ENCODE measurements at regions not wholly inside any gene's neighbourhood (a gene's known extent, or its start where the extent isn't known, plus 50 kb on each side); places are given as distances from the start of the nearest gene placed in this dataset.

DNA sequence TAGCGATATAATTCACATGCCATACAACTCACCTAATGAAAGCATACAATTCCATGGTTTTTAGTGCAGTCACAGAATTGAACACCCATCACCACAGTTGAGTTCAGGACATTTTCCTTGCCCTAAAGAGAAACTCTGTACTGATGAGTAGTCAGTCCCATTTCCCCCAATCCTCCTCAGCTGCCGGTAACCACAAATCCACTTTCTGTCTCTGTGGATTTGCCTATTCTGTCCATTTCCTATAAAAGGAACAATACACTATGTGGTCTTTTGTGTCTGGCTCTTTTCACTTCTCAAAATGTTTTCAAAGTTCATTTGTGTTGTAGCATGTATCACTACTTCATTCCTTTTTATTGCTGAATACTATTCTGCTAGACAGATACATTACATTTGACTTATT is 67.9 kb upstream of the TGM3 start:
- no peak for TF ChIP-seq POLR2AphosphoS5 (IDR thresholded peaks at IDR 0.05; ENCODE audit: low read depth, low read length)
- TF ChIP-seq TAF1 (IDR thresholded peaks at IDR 0.05; ENCODE audit: borderline replicate concordance, insufficient read depth, low read length): no peak
- TF ChIP-seq, protein P1, sequence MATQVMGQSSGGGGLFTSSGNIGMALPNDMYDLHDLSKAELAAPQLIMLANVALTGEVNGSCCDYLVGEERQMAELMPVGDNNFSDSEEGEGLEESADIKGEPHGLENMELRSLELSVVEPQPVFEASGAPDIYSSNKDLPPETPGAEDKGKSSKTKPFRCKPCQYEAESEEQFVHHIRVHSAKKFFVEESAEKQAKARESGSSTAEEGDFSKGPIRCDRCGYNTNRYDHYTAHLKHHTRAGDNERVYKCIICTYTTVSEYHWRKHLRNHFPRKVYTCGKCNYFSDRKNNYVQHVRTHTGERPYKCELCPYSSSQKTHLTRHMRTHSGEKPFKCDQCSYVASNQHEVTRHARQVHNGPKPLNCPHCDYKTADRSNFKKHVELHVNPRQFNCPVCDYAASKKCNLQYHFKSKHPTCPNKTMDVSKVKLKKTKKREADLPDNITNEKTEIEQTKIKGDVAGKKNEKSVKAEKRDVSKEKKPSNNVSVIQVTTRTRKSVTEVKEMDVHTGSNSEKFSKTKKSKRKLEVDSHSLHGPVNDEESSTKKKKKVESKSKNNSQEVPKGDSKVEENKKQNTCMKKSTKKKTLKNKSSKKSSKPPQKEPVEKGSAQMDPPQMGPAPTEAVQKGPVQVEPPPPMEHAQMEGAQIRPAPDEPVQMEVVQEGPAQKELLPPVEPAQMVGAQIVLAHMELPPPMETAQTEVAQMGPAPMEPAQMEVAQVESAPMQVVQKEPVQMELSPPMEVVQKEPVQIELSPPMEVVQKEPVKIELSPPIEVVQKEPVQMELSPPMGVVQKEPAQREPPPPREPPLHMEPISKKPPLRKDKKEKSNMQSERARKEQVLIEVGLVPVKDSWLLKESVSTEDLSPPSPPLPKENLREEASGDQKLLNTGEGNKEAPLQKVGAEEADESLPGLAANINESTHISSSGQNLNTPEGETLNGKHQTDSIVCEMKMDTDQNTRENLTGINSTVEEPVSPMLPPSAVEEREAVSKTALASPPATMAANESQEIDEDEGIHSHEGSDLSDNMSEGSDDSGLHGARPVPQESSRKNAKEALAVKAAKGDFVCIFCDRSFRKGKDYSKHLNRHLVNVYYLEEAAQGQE (IDR thresholded peaks at IDR 0.05; ENCODE audit: insufficient read depth in 1 of 2, low read depth in 2 of 2, low read length in 2 of 2): no peak
- TF ChIP-seq FOXP2 (optimal IDR thresholded peaks at IDR 0.05; ENCODE audit: borderline replicate concordance, extremely low read depth, extremely low read length, insufficient read depth): no peak
- no peak for TF ChIP-seq SIN3A (IDR thresholded peaks at IDR 0.05; ENCODE audit: borderline replicate concordance, insufficient read depth, low read length)

DNA sequence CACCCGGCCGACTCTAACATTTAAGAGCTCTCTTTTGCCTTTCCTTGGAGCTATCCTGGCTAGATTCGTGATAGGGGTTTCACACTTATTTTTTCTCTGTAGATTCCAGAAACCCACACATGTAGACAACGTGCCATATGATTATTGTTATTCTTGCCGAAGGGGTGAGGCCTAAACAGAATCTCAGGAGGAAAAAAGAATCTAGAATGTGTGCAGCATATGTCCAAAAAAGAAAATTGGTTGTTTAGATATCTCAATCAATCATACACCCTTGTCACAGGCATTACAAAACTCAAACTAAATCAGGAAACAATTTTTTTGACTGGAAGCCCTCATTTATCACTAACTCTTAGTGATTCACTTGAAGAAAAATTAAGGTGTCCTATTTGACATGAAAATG is 66.9 kb upstream of the TGM3 start:
- TF ChIP-seq TAF1 (IDR thresholded peaks at IDR 0.05; ENCODE audit: borderline replicate concordance, insufficient read depth, low read length) (no peak), FOXP2 (optimal IDR thresholded peaks at IDR 0.05; ENCODE audit: borderline replicate concordance, extremely low read depth, extremely low read length, insufficient read depth) (no peak), SIN3A (IDR thresholded peaks at IDR 0.05; ENCODE audit: borderline replicate concordance, insufficient read depth, low read length) (no peak)

DNA sequence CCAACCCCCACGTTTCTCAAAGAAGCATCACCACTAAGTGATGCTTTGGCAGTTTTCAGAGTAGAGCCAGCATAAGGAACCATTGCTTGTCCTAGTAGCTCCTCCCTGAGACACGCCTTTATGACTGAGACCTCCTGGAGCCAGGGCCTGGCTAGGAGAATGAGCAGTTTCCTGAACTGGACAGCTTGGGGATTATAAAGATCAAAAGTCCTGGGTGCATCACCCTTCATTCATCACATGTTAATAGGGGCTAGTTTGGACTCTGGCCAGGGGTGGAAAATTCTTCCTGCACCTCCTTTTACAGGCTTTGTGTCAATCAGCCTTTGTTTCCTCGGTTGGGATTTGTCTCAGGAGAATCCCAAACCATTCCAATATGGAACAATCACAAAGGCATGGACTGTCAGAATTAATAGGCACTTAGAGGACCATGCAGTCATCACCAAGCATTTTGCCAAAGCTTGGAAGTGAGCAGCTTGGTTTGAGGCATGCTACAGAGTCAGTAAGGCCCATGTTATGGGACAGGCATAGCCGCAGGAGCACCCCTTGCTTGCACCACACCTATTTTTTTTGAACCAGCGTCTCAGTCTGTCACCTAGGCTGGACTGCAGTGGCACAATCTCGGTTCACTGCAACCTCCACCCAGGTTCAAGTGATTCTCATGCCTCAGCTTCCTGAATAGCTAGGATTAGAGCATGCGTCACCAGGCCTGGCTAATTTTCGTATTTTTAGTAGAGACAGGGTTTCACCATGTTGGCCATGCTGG is 64.9 kb upstream of the TGM3 start:
- no peak for TF ChIP-seq SIN3A (IDR thresholded peaks at IDR 0.05; ENCODE audit: borderline replicate concordance, insufficient read depth, low read length)
- TF ChIP-seq, protein P1 (IDR thresholded peaks at IDR 0.05; ENCODE audit: insufficient read depth in 1 of 2, low read depth in 2 of 2, low read length in 2 of 2): no peak
- no peak for TF ChIP-seq FOXP2 (optimal IDR thresholded peaks at IDR 0.05; ENCODE audit: borderline replicate concordance, extremely low read depth, extremely low read length, insufficient read depth)
- TF ChIP-seq POLR2AphosphoS5 (IDR thresholded peaks at IDR 0.05; ENCODE audit: low read depth, low read length): no peak
- TF ChIP-seq TAF1 (IDR thresholded peaks at IDR 0.05; ENCODE audit: borderline replicate concordance, insufficient read depth, low read length): no peak

DNA sequence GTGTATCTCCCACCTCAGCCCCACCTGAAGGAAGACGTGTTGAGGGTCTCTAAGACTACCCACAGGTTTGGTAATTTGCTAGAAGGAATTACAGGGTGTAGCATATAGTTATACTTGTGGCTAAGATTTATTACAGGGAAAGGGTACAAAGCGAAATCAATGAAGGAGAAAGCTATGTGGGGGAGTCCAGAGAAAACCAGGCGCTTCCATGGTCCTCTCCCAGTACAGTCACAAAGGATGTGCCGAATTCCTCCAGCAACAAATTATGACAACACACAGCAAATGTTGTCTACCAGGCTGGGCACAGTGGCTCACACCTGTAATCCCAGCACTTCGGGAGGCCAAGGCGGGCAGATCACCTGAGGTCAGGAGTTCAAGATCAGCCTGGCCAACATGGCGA is 64.1 kb upstream of the TGM3 start:
- TF ChIP-seq SIN3A (IDR thresholded peaks at IDR 0.05; ENCODE audit: borderline replicate concordance, insufficient read depth, low read length): no peak
- TF ChIP-seq FOXP2 (optimal IDR thresholded peaks at IDR 0.05; ENCODE audit: borderline replicate concordance, extremely low read depth, extremely low read length, insufficient read depth): no peak
- no peak for TF ChIP-seq TAF1 (IDR thresholded peaks at IDR 0.05; ENCODE audit: borderline replicate concordance, insufficient read depth, low read length)
- no peak for TF ChIP-seq POLR2AphosphoS5 (IDR thresholded peaks at IDR 0.05; ENCODE audit: low read depth, low read length)
- TF ChIP-seq, protein P1 (IDR thresholded peaks at IDR 0.05; ENCODE audit: insufficient read depth in 1 of 2, low read depth in 2 of 2, low read length in 2 of 2): no peak

DNA sequence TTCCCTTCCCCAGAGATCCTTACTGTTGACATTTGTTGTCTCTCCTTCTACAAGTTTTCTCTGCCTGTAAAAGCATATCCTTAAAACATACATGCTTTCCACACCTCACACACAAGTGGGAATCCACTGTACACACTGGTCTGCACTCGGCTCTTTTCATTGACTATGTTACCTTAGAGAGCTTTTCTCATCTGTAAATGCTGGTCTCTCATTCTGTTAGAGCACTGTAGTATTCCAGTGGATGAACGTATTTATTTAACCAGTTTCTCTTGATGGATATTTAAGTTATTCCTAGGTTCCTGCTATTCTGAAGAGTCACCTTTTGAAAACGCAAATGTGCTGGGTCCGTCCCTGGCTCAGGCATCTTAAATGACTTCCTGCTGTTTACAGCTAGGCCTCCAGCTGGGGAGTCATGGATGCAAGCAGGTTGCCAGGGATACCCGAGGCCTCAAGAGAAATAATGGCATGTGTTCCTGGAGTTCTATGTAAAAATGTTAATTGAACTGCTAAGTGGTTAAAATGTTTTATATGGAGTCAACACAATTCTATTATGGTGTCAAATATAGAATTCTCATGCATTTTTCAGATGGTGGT is 61.1 kb upstream of the TGM3 start:
- TF ChIP-seq TAF1 (IDR thresholded peaks at IDR 0.05; ENCODE audit: borderline replicate concordance, insufficient read depth, low read length) (no peak), FOXP2 (optimal IDR thresholded peaks at IDR 0.05; ENCODE audit: borderline replicate concordance, extremely low read depth, extremely low read length, insufficient read depth) (no peak), SIN3A (IDR thresholded peaks at IDR 0.05; ENCODE audit: borderline replicate concordance, insufficient read depth, low read length) (no peak), POLR2AphosphoS5 (IDR thresholded peaks at IDR 0.05; ENCODE audit: low read depth, low read length) (no peak)
- TF ChIP-seq, protein P1 (IDR thresholded peaks at IDR 0.05; ENCODE audit: insufficient read depth in 1 of 2, low read depth in 2 of 2, low read length in 2 of 2): no peak
